B cell (primary cell): ENCODE measurements at regions not wholly inside any gene's neighbourhood (a gene's known extent, or its start where the extent isn't known, plus 50 kb on each side); places are given as distances from the start of the nearest gene placed in this dataset.

Experiments used
- ATAC-seq: fragments of 200-7000 bp; cut with Tn5 transposase; one replicate; pipeline ENCODE4 v1.10.0; 2021; ENCODE audit warnings: low read depth, mild to moderate bottlenecking, moderate number of reproducible peaks, moderate library complexity
- CTCF ChIA-PET: fragments of 350-600 bp; sonication (Branson Sonifier 250); formaldehyde crosslinking; loops from one replicate; lab custom pipeline; 2021; ENCODE audit warnings: antibody characterized with exemption, inconsistent platforms; lab: Charles Lee
- POLR2A ChIA-PET: fragments of 350-600 bp; sonication (Branson Sonifier 250); formaldehyde crosslinking; loops from one replicate; lab custom pipeline; 2021; ENCODE audit warnings: antibody characterized with exemption; lab: Charles Lee
- DNase-seq: peaks from one replicate; pipeline ENCODE4 v3.0.0; 2013
- H2AFZ ChIP-seq: 2 replicates; pipeline ENCODE4 v1.6.1; 2012; ENCODE audit warnings: mild to moderate bottlenecking, low read depth, low read length; ENCODE audit not compliant: insufficient read depth, poor library complexity, severe bottlenecking
- H3K27ac ChIP-seq, 2 donors: 1 replicate in 1 of 2; 2 replicates in 1 of 2; pipeline ENCODE4 v1.5.1; 2012 to 2013; ENCODE audit warnings: low read length in 2 of 2, mild to moderate bottlenecking in 2 of 2, moderate library complexity in 1 of 2
- H3K27me3 ChIP-seq, 4 experiments: fragments of 200-600 bp in 1 of 4; sonication (generic) in 1 of 4; replicated peaks in 1 of 4; 1 replicate in 2 of 4; 2 replicates in 2 of 4; pipeline versions ENCODE4 v1.6.1 to v1.7.0; 2013 to 2016; ENCODE audit warnings: low read length in 3 of 4, mild to moderate bottlenecking in 2 of 4, mixed read lengths in 1 of 4, moderate library complexity in 1 of 4; ENCODE audit not compliant: insufficient read depth in 4 of 4, control insufficient read depth in 3 of 4; ENCODE audit errors: control extremely low read depth in 1 of 4
- H3K36me3 ChIP-seq, 2 experiments: replicated peaks in 1 of 2; 1 replicate in 1 of 2; 2 replicates in 1 of 2; pipeline versions ENCODE4 v1.6.1 to v1.7.1; 2013; ENCODE audit warnings: low read length in 1 of 2; ENCODE audit not compliant: insufficient read depth in 2 of 2, control insufficient read depth in 1 of 2; ENCODE audit errors: control extremely low read depth in 1 of 2, extremely low read depth in 1 of 2
- H3K4me1 ChIP-seq, 2 donors: fragments of 200-600 bp in 1 of 2; sonication (generic) in 1 of 2; 1 replicate in 1 of 2; 2 replicates in 1 of 2; pipeline versions ENCODE4 v1.5.1 to v1.6.1; 2013 to 2017; ENCODE audit warnings: low read length in 2 of 2; ENCODE audit not compliant: control insufficient read depth in 2 of 2, insufficient read depth in 2 of 2
- H3K4me2 ChIP-seq: replicated peaks from 2 replicates; pipeline ENCODE3; 2012; ENCODE audit warnings: mild to moderate bottlenecking, low read depth, low read length; ENCODE audit not compliant: poor library complexity, severe bottlenecking
- H3K4me3 ChIP-seq, 5 experiments: fragments of 200-600 bp in 1 of 5; sonication (generic) in 1 of 5; 1 replicate in 3 of 5; 2 replicates in 2 of 5; pipeline versions ENCODE4 v1.5.1 to v1.7.0; 2011 to 2016; ENCODE audit warnings: low read length in 4 of 5, mild to moderate bottlenecking in 4 of 5, low read depth in 2 of 5, control low read depth in 1 of 5, moderate library complexity in 1 of 5; ENCODE audit not compliant: insufficient read depth in 1 of 5; ENCODE audit errors: control extremely low read depth in 1 of 5, extremely low read depth in 1 of 5
- H3K79me2 ChIP-seq: fragments of 200-600 bp; sonication (generic); one replicate; pipeline ENCODE4 v1.6.0; 2016; ENCODE audit warnings: low read length; ENCODE audit not compliant: control insufficient read depth, insufficient read depth
- H3K9ac ChIP-seq: fragments of 200-600 bp; sonication (generic); 2 replicates; pipeline ENCODE4 v1.6.1; 2017; ENCODE audit warnings: mild to moderate bottlenecking, low read length, moderate library complexity
- H3K9me3 ChIP-seq, 3 donors: one replicate each; pipeline versions ENCODE4 v1.6.1 to v1.7.1; 2013; ENCODE audit warnings: low read length in 2 of 3; ENCODE audit not compliant: control insufficient read depth in 2 of 3, insufficient read depth in 1 of 3; ENCODE audit errors: control extremely low read depth in 1 of 3
- H4K20me1 ChIP-seq: 2 replicates; pipeline ENCODE4 v1.6.0; 2012; ENCODE audit warnings: mild to moderate bottlenecking, low read length; ENCODE audit not compliant: insufficient read depth, control insufficient read depth, poor library complexity, severe bottlenecking
- H3K27ac Mint-ChIP-seq: one replicate; pipeline ENCODE4 v1.8.0; 2021; ENCODE audit warnings: mixed read lengths
- H3K27me3 Mint-ChIP-seq: one replicate; pipeline ENCODE4 v1.8.0; 2021; ENCODE audit warnings: mixed read lengths
- H3K4me1 Mint-ChIP-seq: one replicate; pipeline ENCODE4 v1.8.0; 2021; ENCODE audit warnings: mixed read lengths
- H3K4me3 Mint-ChIP-seq: one replicate; pipeline ENCODE4 v1.8.0; 2021; ENCODE audit warnings: mixed read lengths
- H3K9me3 Mint-ChIP-seq: one replicate; pipeline ENCODE4 v1.8.0; 2022; ENCODE audit warnings: mixed read lengths; ENCODE audit not compliant: insufficient read depth
- CTCF ChIP-seq: fragments of 200-600 bp; IDR thresholded peaks from one replicate; pipeline ENCODE4 v1.8.0; 2022; ENCODE audit warnings: antibody characterized with exemption, mild to moderate bottlenecking
- EZH2 ChIP-seq: IDR thresholded peaks from 2 replicates; pipeline ENCODE4 v1.6.1; 2012; ENCODE audit warnings: borderline replicate concordance, low read depth, mild to moderate bottlenecking, moderate library complexity, low read length; ENCODE audit not compliant: insufficient read depth, poor library complexity, severe bottlenecking
- WGBS: methylation state at CpG from one replicate; pipeline ENCODE4 v1.1.5; 2013; ENCODE audit warnings: missing lambda C conversion rate; ENCODE audit not compliant: insufficient coverage; 5-methylcytosine and 5-hydroxymethylcytosine counted together
- intact Hi-C: fragments of 100-400 bp; cut with micrococcal nuclease; formaldehyde crosslinking; loops from one replicate; pipeline ENCODE4 v1.10.0; 2022

GRCh38 chr2:41431756-41432155, 616.1 kb upstream of the PKDCC start:
- no CpG with 5 or more reads among the region's 2 CpGs for WGBS
- POLR2A ChIA-PET, result no interaction called here
- no peak overlapping the region for H3K27ac ChIP-seq

GRCh38 chr2:41432459-41432858, 615.4 kb upstream of the PKDCC start:
- H3K4me1 Mint-ChIP-seq, result no peaks in the 10 kb centered on the region
- intact Hi-C loops, result no loop called here
- WGBS, result no CpG with 5 or more reads among the region's 1 CpG
- H3K4me3 Mint-ChIP-seq, result no peak overlapping the region
- H4K20me1 ChIP-seq, result no peaks in the 10 kb centered on the region
- H3K79me2 ChIP-seq, result no peaks in the 10 kb centered on the region
- H3K27ac Mint-ChIP-seq, result no peak overlapping the region
- no peaks in the 10 kb centered on the region for H3K27me3 ChIP-seq
- TF ChIP-seq EZH2 (no peak), CTCF (no peak)
- H3K9me3 ChIP-seq, result no peaks in the 10 kb centered on the region
- ChIA-PET POLR2A (no interaction called here), CTCF (no interaction called here)
- peaks cover 3% of the 10 kb centered on the region for H3K9me3 Mint-ChIP-seq
- no peaks in the 10 kb centered on the region for H3K27me3 Mint-ChIP-seq
- no peak overlapping the region for H3K4me3 ChIP-seq
- H3K27ac ChIP-seq, result no peak overlapping the region
- ATAC-seq (no peak), DNase-seq (no peak)
- H3K36me3 ChIP-seq, result no peaks in the 10 kb centered on the region
- H3K4me1 ChIP-seq, result no peaks in the 10 kb centered on the region
- H3K9ac ChIP-seq, result no peak overlapping the region
- H3K4me2 ChIP-seq, result no peak overlapping the region
- H2AFZ ChIP-seq, result no peak overlapping the region

More at GRCh38 chr2:41431756-41432155, 616.1 kb upstream of the PKDCC start:
- Mint-ChIP-seq H3K4me1 (no peaks in the 10 kb centered on the region), H3K27ac (no peak overlapping the region), H3K4me3 (no peak overlapping the region), H3K27me3 (no peaks in the 10 kb centered on the region), H3K9me3 (peaks cover 3% of the 10 kb centered on the region)
- Histone ChIP-seq H2AFZ (no peak overlapping the region), H3K27me3 (no peaks in the 10 kb centered on the region), H3K4me3 (no peak overlapping the region), H3K9me3 (no peaks in the 10 kb centered on the region), H3K4me2 (no peak overlapping the region), H4K20me1 (no peaks in the 10 kb centered on the region), H3K36me3 (no peaks in the 10 kb centered on the region), H3K79me2 (no peaks in the 10 kb centered on the region), H3K4me1 (no peaks in the 10 kb centered on the region), H3K9ac (no peak overlapping the region)
- CTCF ChIA-PET, result no interaction called here
- no peak for TF ChIP-seq EZH2
- no peak for TF ChIP-seq CTCF
- intact Hi-C loops, result no loop called here
- ATAC-seq (no peak), DNase-seq (no peak)
